ENCODE measurements at regions not wholly inside any gene's neighbourhood (a gene's known extent, or its start where the extent isn't known, plus 50 kb on each side); places are given as distances from the start of the nearest gene placed in this dataset.

DNA sequence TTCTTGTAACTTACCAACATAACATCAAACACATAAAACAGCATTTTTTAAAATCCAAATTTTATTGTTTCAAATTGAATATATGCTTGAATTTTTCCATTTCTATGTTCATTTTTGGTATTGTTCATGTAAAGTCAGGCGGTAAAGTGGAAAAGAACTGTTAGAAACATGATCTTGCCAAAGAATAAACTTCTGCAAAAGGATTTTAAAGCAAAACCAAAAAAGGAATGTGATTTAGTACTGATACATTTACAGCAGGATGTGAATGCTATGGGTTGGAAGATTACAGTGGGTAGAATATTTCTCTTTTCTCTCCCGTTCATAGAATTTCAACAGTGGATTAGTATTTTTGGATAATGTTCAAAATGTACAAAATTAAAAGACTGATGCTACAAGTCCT lies 277.2 kb upstream of the MPDZ start:
- ATAC-seq (no peak), DNase-seq (no peak)
- Histone ChIP-seq H3K27ac (no peak overlapping the region), H3K36me3 (ENCODE audit: insufficient read depth in 1 of 2, low read depth in 1 of 2) (no peaks in the 10 kb centered on the region), H3K4me1 (peaks cover 4% of the 10 kb centered on the region), H3K9me3 (no peaks in the 10 kb centered on the region), H3K4me3 (no peak overlapping the region), H3K27me3 (ENCODE audit: insufficient read depth in 3 of 3, low read length in 2 of 3) (no peaks in the 10 kb centered on the region)
- 50 to 63% (median 61%) methylated on average over 2 of the region's 2 CpGs for WGBS, 3 donors
- intact Hi-C loops (cut with DNase I) = loop anchor here in 1 of 2 donors (5.0 to 10.0 kb wide), 2 partner anchors 49 to 112 kb away; no protein-coding TSS in a partner anchor
- TF ChIP-seq, protein P1, sequence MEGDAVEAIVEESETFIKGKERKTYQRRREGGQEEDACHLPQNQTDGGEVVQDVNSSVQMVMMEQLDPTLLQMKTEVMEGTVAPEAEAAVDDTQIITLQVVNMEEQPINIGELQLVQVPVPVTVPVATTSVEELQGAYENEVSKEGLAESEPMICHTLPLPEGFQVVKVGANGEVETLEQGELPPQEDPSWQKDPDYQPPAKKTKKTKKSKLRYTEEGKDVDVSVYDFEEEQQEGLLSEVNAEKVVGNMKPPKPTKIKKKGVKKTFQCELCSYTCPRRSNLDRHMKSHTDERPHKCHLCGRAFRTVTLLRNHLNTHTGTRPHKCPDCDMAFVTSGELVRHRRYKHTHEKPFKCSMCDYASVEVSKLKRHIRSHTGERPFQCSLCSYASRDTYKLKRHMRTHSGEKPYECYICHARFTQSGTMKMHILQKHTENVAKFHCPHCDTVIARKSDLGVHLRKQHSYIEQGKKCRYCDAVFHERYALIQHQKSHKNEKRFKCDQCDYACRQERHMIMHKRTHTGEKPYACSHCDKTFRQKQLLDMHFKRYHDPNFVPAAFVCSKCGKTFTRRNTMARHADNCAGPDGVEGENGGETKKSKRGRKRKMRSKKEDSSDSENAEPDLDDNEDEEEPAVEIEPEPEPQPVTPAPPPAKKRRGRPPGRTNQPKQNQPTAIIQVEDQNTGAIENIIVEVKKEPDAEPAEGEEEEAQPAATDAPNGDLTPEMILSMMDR (IDR thresholded peaks at IDR 0.05) = no peak

DNA sequence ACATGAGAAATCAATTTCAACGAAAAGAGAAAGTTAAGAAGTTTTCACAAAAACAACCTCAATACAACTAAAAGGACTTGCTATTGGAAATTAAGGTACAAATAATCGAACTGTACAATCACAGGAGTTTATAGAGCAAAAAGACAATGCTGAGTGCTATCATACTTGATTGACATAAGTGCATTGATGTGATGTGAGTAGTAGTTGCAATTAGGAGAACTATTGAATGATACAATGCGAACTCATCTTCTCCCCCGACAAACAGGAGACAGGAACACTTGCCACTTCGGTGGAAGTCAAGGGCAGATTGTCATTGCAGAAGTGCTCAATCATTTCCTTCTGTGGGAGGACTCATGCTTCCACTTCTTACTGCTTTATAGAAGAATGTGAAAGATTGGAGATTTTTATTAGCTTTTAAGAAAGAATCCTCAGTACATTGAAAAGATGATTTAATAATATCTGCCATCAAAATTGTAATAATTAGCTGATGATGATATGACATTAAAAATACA lies 276.6 kb upstream of the MPDZ start:
- intact Hi-C loops (cut with DNase I) = loop anchor here in 1 of 2 donors (5.0 to 10.0 kb wide), 2 partner anchors 49 to 111 kb away; no protein-coding TSS in a partner anchor
- no peaks in the 10 kb centered on the region for H3K9me3 ChIP-seq

DNA sequence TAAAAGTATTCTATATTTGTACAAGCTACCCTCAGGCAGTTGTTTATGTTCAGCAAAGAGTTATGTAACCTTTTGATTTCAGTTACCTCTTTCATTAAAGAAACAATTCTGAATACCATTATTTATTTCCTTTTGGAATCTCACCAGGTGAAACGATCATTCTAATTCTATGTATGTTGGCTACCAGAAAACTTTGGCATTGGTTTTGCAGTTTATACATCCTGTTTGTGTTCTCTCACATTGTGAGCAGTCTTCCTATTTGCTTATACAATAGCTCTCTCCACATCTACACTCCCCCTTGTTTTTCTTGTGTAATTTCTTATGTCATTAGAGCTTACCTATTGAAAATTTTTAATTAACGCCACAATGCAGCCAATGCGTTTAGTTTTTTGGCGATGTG lies 276.0 kb upstream of the MPDZ start:
- no peak overlapping the region for H3K4me3 ChIP-seq
- no peak overlapping the region for H3K27ac ChIP-seq
- ATAC-seq = no peak
- intact Hi-C loops (cut with DNase I) = loop anchor here in 1 of 2 donors (5.0 to 10.0 kb wide), 2 partner anchors 48 to 111 kb away; no protein-coding TSS in a partner anchor
- H3K36me3 ChIP-seq (ENCODE audit: insufficient read depth in 1 of 2, low read depth in 1 of 2) = no peaks in the 10 kb centered on the region
- peaks cover 0 to 2% (median 0%) of the 10 kb centered on the region in 3 donors for H3K27me3 ChIP-seq (ENCODE audit: insufficient read depth in 3 of 3, low read length in 2 of 3)
- WGBS, 3 donors = 69 to 78% (median 75%) methylated on average over 4 of the region's 4 CpGs
- peaks cover 4% of the 10 kb centered on the region for H3K4me1 ChIP-seq
- H3K9me3 ChIP-seq = no peaks in the 10 kb centered on the region
- DNase-seq = no peak
- TF ChIP-seq, protein P1 (IDR thresholded peaks at IDR 0.05) = no peak

More for the DNA sequence above, 276.6 kb upstream of the MPDZ start:
- H3K27me3 ChIP-seq (ENCODE audit: insufficient read depth in 3 of 3, low read length in 2 of 3) = peaks cover 0 to 2% (median 0%) of the 10 kb centered on the region in 3 donors
- H3K4me1 ChIP-seq = peaks cover 4% of the 10 kb centered on the region
- no peaks in the 10 kb centered on the region for H3K36me3 ChIP-seq (ENCODE audit: insufficient read depth in 1 of 2, low read depth in 1 of 2)
- 68 to 73% (median 68%) methylated on average over 5 of the region's 5 CpGs for WGBS, 3 donors
- TF ChIP-seq, protein P1 (IDR thresholded peaks at IDR 0.05) = no peak
- ATAC-seq (no peak), DNase-seq (no peak)
- no peak overlapping the region for H3K4me3 ChIP-seq
- no peak overlapping the region for H3K27ac ChIP-seq

DNA sequence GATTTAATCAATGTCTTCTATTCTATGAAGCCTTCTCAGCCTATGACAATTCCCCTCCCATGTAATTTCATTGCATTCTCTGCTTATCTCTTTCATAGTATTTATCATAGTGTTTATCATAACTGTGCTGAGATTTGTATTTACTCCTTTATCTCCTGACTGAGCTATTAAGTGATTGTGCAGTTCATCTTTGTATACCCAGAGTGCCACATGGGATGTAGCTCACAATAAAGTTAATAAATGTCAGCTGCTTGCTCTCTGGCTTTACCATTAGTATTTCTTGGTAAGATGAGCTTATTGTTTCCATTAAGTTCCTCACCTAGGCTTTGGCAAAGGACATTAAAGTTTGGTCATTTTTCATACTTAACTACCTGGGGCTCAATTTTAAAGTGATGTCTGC lies 275.1 kb upstream of the MPDZ start:
- H3K4me1 ChIP-seq = peaks cover 4% of the 10 kb centered on the region
- intact Hi-C loops (cut with DNase I) = loop anchor here in 1 of 2 donors (5.0 to 10.0 kb wide), 2 partner anchors 47 to 110 kb away; no protein-coding TSS in a partner anchor
- DNase-seq (no peak), ATAC-seq (no peak)
- TF ChIP-seq, protein P1 (IDR thresholded peaks at IDR 0.05) = no peak
- H3K9me3 ChIP-seq = no peaks in the 10 kb centered on the region
- H3K36me3 ChIP-seq (ENCODE audit: insufficient read depth in 1 of 2, low read depth in 1 of 2) = no peaks in the 10 kb centered on the region
- no peak overlapping the region for H3K27ac ChIP-seq
- H3K4me3 ChIP-seq = no peak overlapping the region
- peaks cover 0 to 2% (median 0%) of the 10 kb centered on the region in 3 donors for H3K27me3 ChIP-seq (ENCODE audit: insufficient read depth in 3 of 3, low read length in 2 of 3)
